Coronary artery (tissue), 2 donors: ENCODE measurements at regions not wholly inside any gene's neighbourhood (a gene's known extent, or its start where the extent isn't known, plus 50 kb on each side); places are given as distances from the start of the nearest gene placed in this dataset.
"Not testable (repeated sequence)": the region's sequence is repeated elsewhere in the genome, so short reads cannot be mapped to it uniquely, and the experiment has no call there.

Experiments used
- DNase-seq: peaks from one replicate; pipeline ENCODE4 v3.0.0-alpha.2; 2017; ENCODE audit warnings: low spot score
- H3K27ac ChIP-seq, 2 donors: fragments of 200-600 bp; sonication (generic); one replicate each; pipeline ENCODE4 v1.5.1; 2016 to 2019
- H3K4me3 ChIP-seq: fragments of 200-600 bp; sonication (generic); 2 replicates; pipeline ENCODE4 v1.5.1; 2016; ENCODE audit warnings: mild to moderate bottlenecking, moderate library complexity
- CTCF ChIP-seq: fragments of 200-600 bp; sonication (generic); IDR thresholded peaks from one replicate; pipeline ENCODE4 v1.5.1; 2019; ENCODE audit warnings: antibody characterized with exemption

GRCh38 chr15:66964791-66965190, 100.6 kb upstream of the SMAD3 start:
- no peak overlapping the region for H3K27ac ChIP-seq
- no peak for TF ChIP-seq CTCF
- no peak overlapping the region for H3K4me3 ChIP-seq
- DNase-seq, result no peak

GRCh38 chr15:66965201-66965900, 100.1 kb upstream of the SMAD3 start:
- Histone ChIP-seq H3K4me3 (no peak overlapping the region), H3K27ac (no peak overlapping the region)
- no peak for TF ChIP-seq CTCF
- DNase-seq, result peak; percentile 5

GRCh38 chr15:66966256-66966655, 99.1 kb upstream of the SMAD3 start:
- no peak overlapping the region for H3K4me3 ChIP-seq
- no peak overlapping the region for H3K27ac ChIP-seq
- no peak for TF ChIP-seq CTCF
- DNase-seq, result no peak

- Histone ChIP-seq H3K27ac (no peak overlapping the region), H3K4me3 (no peak overlapping the region)
- TF ChIP-seq CTCF, result no peak
- DNase-seq, result no peak
Measured at GRCh38 chr15:66968806-66969596, 96.4 kb upstream of the SMAD3 start.

GRCh38 chr15:66974131-66974530, 91.3 kb upstream of the SMAD3 start:
- not testable (repeated sequence) for H3K27ac ChIP-seq, H3K4me3 ChIP-seq, DNase-seq

GRCh38 chr15:66976106-66976640, 89.2 kb upstream of the SMAD3 start:
- DNase-seq, H3K4me3 ChIP-seq, H3K27ac ChIP-seq: not testable (repeated sequence)

GRCh38 chr15:66980326-66980725, 85.1 kb upstream of the SMAD3 start:
- not testable (repeated sequence) for H3K4me3 ChIP-seq, H3K27ac ChIP-seq, DNase-seq

- H3K27ac ChIP-seq, result no peak overlapping the region
- DNase-seq, result no peak
- no peak for TF ChIP-seq CTCF
- no peak overlapping the region for H3K4me3 ChIP-seq
Measured at GRCh38 chr15:66981771-66982170, 83.6 kb upstream of the SMAD3 start.
